HEK293 (cell line): ENCODE measurements at regions not wholly inside any gene's neighbourhood (a gene's known extent, or its start where the extent isn't known, plus 50 kb on each side); places are given as distances from the start of the nearest gene placed in this dataset.

Experiments used
- CTCF ChIA-PET: fragments of 350-600 bp; formaldehyde crosslinking; extraction: SDS; loops from one replicate; lab custom pipeline; 2021; ENCODE audit warnings: antibody characterized with exemption; lab: Yijun Ruan, JAX
- POLR2A ChIA-PET: fragments of 300-600 bp; formaldehyde crosslinking; extraction: SDS; loops from one replicate; lab custom pipeline; 2020; ENCODE audit warnings: antibody characterized with exemption, inconsistent platforms; lab: Yijun Ruan, JAX
- H3K27ac ChIP-seq: fragments of 200-500 bp; sonication (Bioruptor generic); 2 replicates; pipeline ENCODE4 v1.5.1; 2014; ENCODE audit warnings: low read depth, low read length, control low read depth, inconsistent platforms; ENCODE audit errors: extremely low read depth
- H3K36me3 ChIP-seq, 2 experiments: fragments of 200-500 bp in 1 of 2; sonication (Bioruptor generic) in 1 of 2; 1 replicate in 1 of 2; 2 replicates in 1 of 2; pipeline ENCODE4 v1.5.1; 2014 to 2017; ENCODE audit warnings: inconsistent platforms in 2 of 2, low read length in 2 of 2; ENCODE audit not compliant: control insufficient read depth in 2 of 2, insufficient read depth in 1 of 2
- H3K4me1 ChIP-seq: fragments of 200-500 bp; sonication (Bioruptor generic); 2 replicates; pipeline ENCODE4 v1.5.1; 2014; ENCODE audit warnings: mild to moderate bottlenecking, low read length, inconsistent platforms; ENCODE audit not compliant: control insufficient read depth, insufficient read depth
- H3K4me3 ChIP-seq: 2 replicates; pipeline ENCODE4 v1.5.1; 2011; ENCODE audit warnings: low read depth, mild to moderate bottlenecking, control low read depth, low read length, moderate library complexity
- H3K9me3 ChIP-seq: fragments of 200-500 bp; sonication (Bioruptor generic); 2 replicates; pipeline ENCODE4 v1.5.1; 2014; ENCODE audit warnings: low read depth, low read length, inconsistent platforms; ENCODE audit not compliant: control insufficient read depth, insufficient read depth
- KLF17 ChIP-seq: fragments of 450-650 bp; formaldehyde crosslinking; IDR thresholded peaks from 2 replicates; pipeline ENCODE4 v1.5.1; 2016; ENCODE audit warnings: missing biosample characterization, missing genetic modification characterization
- KLF7 ChIP-seq: fragments of 450-650 bp; formaldehyde crosslinking; IDR thresholded peaks from 2 replicates; pipeline ENCODE4 v1.5.1; 2016; ENCODE audit warnings: missing biosample characterization, missing genetic modification characterization, borderline replicate concordance
- KLF8 ChIP-seq: fragments of 450-650 bp; formaldehyde crosslinking; IDR thresholded peaks from 2 replicates; pipeline ENCODE4 v1.5.1; 2016; ENCODE audit warnings: missing biosample characterization, missing genetic modification characterization
- YY2 ChIP-seq: fragments of 450-650 bp; formaldehyde crosslinking; IDR thresholded peaks from 2 replicates; pipeline ENCODE4 v1.5.1; 2016; ENCODE audit warnings: missing biosample characterization, missing genetic modification characterization
- ZBTB44 ChIP-seq: fragments of 450-650 bp; IDR thresholded peaks from 2 replicates; pipeline ENCODE4 v1.5.1; 2018; ENCODE audit warnings: missing biosample characterization, mild to moderate bottlenecking, missing genetic modification characterization
- ZBTB7A ChIP-seq: fragments of 450-650 bp; formaldehyde crosslinking; IDR thresholded peaks from 2 replicates; pipeline ENCODE4 v1.5.1; 2016; ENCODE audit warnings: low read depth, missing biosample characterization, missing genetic modification characterization
- ZNF175 ChIP-seq: fragments of 450-650 bp; formaldehyde crosslinking; IDR thresholded peaks from 2 replicates; pipeline ENCODE4 v1.5.1; 2016; ENCODE audit warnings: missing biosample characterization, missing genetic modification characterization
- ZNF202 ChIP-seq: fragments of 450-650 bp; formaldehyde crosslinking; IDR thresholded peaks from 2 replicates; pipeline ENCODE4 v1.5.1; 2016; ENCODE audit warnings: missing biosample characterization, missing genetic modification characterization, borderline replicate concordance
- ZNF24 ChIP-seq: fragments of 450-650 bp; formaldehyde crosslinking; IDR thresholded peaks from 2 replicates; pipeline ENCODE4 v1.5.1; 2016; ENCODE audit warnings: missing biosample characterization, missing genetic modification characterization
- ZNF521 ChIP-seq: fragments of 450-650 bp; formaldehyde crosslinking; IDR thresholded peaks from 2 replicates; pipeline ENCODE4 v1.5.1; 2017; ENCODE audit warnings: missing biosample characterization, mild to moderate bottlenecking, missing genetic modification characterization
- ZNF530 ChIP-seq: fragments of 450-650 bp; formaldehyde crosslinking; IDR thresholded peaks from 2 replicates; pipeline ENCODE4 v1.5.1; 2016; ENCODE audit warnings: low read depth, missing biosample characterization, missing genetic modification characterization
- ZNF544 ChIP-seq: fragments of 450-650 bp; formaldehyde crosslinking; IDR thresholded peaks from 2 replicates; pipeline ENCODE4 v1.5.0; 2017; ENCODE audit warnings: missing biosample characterization, missing genetic modification characterization
- ZNF548 ChIP-seq: fragments of 450-650 bp; formaldehyde crosslinking; IDR thresholded peaks from 2 replicates; pipeline ENCODE4 v1.5.1; 2016; ENCODE audit warnings: missing biosample characterization, missing genetic modification characterization
- ZNF549 ChIP-seq: fragments of 450-650 bp; IDR thresholded peaks from 2 replicates; pipeline ENCODE4 v1.5.1; 2018; ENCODE audit warnings: missing biosample characterization, missing genetic modification characterization, mild to moderate bottlenecking, inconsistent platforms, moderate library complexity
- ZNF654 ChIP-seq: fragments of 450-650 bp; formaldehyde crosslinking; IDR thresholded peaks from 2 replicates; pipeline ENCODE4 v1.5.1; 2016; ENCODE audit warnings: low read depth, missing biosample characterization, missing genetic modification characterization
- ZNF701 ChIP-seq: fragments of 450-650 bp; formaldehyde crosslinking; IDR thresholded peaks from 2 replicates; pipeline ENCODE4 v1.5.1; 2016; ENCODE audit warnings: missing biosample characterization, missing genetic modification characterization
- ZNF843 ChIP-seq: fragments of 450-650 bp; formaldehyde crosslinking; IDR thresholded peaks from 2 replicates; pipeline ENCODE4 v1.5.1; 2016; ENCODE audit warnings: missing biosample characterization, missing genetic modification characterization
- ZSCAN18 ChIP-seq: fragments of 450-650 bp; formaldehyde crosslinking; IDR thresholded peaks from 2 replicates; pipeline ENCODE4 v1.5.1; 2016; ENCODE audit warnings: missing biosample characterization, missing genetic modification characterization
- TF ChIP-seq, protein P1 (sequence below): fragments of 450-650 bp; formaldehyde crosslinking; IDR thresholded peaks from 2 replicates; pipeline ENCODE4 v1.5.1; 2017; ENCODE audit warnings: missing biosample characterization, missing genetic modification characterization
- TF ChIP-seq, protein P2 (sequence below): fragments of 450-650 bp; formaldehyde crosslinking; IDR thresholded peaks from 2 replicates; pipeline ENCODE4 v1.5.1; 2016; ENCODE audit warnings: missing biosample characterization, missing genetic modification characterization
- TF ChIP-seq, protein P3 (sequence below): fragments of 450-650 bp; formaldehyde crosslinking; IDR thresholded peaks from 2 replicates; pipeline ENCODE4 v1.5.1; 2016; ENCODE audit warnings: missing biosample characterization, missing genetic modification characterization

GRCh38 chr1:29972421-29973053 lies 736.2 kb downstream of the PTPRU start:
- CTCF ChIA-PET: no interaction called here
- POLR2A ChIA-PET: no interaction called here
- Histone ChIP-seq H3K4me3 (no peak overlapping the region), H3K4me1 (no peaks in the 10 kb centered on the region), H3K9me3 (no peaks in the 10 kb centered on the region), H3K36me3 (no peaks in the 10 kb centered on the region), H3K27ac (no peak overlapping the region)
- TF ChIP-seq, protein P1, sequence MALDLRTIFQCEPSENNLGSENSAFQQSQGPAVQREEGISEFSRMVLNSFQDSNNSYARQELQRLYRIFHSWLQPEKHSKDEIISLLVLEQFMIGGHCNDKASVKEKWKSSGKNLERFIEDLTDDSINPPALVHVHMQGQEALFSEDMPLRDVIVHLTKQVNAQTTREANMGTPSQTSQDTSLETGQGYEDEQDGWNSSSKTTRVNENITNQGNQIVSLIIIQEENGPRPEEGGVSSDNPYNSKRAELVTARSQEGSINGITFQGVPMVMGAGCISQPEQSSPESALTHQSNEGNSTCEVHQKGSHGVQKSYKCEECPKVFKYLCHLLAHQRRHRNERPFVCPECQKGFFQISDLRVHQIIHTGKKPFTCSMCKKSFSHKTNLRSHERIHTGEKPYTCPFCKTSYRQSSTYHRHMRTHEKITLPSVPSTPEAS (tag by site-specific recombination): no peak
- TF ChIP-seq ZNF654 (tag by site-specific recombination) (no peak), ZNF544 (no peak), ZNF202 (tag by site-specific recombination) (no peak), ZNF175 (tag by site-specific recombination) (no peak), KLF17 (tag by site-specific recombination) (no peak), ZNF530 (no peak), ZNF521 (tag by site-specific recombination) (no peak), KLF7 (tag by site-specific recombination) (no peak), YY2 (tag by site-specific recombination) (no peak), ZNF701 (no peak), ZBTB44 (tag by site-specific recombination) (no peak)
- TF ChIP-seq, protein P2, sequence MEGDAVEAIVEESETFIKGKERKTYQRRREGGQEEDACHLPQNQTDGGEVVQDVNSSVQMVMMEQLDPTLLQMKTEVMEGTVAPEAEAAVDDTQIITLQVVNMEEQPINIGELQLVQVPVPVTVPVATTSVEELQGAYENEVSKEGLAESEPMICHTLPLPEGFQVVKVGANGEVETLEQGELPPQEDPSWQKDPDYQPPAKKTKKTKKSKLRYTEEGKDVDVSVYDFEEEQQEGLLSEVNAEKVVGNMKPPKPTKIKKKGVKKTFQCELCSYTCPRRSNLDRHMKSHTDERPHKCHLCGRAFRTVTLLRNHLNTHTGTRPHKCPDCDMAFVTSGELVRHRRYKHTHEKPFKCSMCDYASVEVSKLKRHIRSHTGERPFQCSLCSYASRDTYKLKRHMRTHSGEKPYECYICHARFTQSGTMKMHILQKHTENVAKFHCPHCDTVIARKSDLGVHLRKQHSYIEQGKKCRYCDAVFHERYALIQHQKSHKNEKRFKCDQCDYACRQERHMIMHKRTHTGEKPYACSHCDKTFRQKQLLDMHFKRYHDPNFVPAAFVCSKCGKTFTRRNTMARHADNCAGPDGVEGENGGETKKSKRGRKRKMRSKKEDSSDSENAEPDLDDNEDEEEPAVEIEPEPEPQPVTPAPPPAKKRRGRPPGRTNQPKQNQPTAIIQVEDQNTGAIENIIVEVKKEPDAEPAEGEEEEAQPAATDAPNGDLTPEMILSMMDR (tag by site-specific recombination): no peak

DNA sequence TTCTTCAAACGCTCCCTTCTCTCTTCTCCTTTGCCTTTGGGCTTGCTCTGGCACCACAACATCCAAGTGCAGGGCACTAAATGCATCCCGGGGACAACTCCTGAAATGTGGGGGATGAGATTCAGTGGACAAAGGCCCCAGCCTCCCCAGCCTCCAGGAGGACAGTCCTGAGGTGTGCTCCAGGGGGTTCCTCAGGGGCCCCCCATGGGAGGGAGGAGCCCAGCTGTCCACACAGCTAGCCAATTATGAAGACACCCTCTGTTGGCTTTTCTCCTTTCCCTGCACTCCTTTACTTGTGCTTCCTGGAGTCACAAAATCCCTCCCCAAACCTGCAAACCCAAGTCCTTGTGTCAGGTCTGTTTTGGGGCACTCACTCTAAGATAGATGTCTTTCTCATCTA lies 735.4 kb downstream of the PTPRU start:
- ChIA-PET CTCF (interaction anchor here (1.0 kb wide), 1 partner anchor 59 kb away, joined by 4 read pairs; no protein-coding TSS in a partner anchor), POLR2A (no interaction called here)
- H3K4me3 ChIP-seq: no peak overlapping the region
- H3K36me3 ChIP-seq: no peaks in the 10 kb centered on the region
- H3K9me3 ChIP-seq: no peaks in the 10 kb centered on the region
- no peaks in the 10 kb centered on the region for H3K4me1 ChIP-seq
- H3K27ac ChIP-seq: no peak overlapping the region
- no peak for TF ChIP-seq ZNF548 (tag by site-specific recombination)

DNA sequence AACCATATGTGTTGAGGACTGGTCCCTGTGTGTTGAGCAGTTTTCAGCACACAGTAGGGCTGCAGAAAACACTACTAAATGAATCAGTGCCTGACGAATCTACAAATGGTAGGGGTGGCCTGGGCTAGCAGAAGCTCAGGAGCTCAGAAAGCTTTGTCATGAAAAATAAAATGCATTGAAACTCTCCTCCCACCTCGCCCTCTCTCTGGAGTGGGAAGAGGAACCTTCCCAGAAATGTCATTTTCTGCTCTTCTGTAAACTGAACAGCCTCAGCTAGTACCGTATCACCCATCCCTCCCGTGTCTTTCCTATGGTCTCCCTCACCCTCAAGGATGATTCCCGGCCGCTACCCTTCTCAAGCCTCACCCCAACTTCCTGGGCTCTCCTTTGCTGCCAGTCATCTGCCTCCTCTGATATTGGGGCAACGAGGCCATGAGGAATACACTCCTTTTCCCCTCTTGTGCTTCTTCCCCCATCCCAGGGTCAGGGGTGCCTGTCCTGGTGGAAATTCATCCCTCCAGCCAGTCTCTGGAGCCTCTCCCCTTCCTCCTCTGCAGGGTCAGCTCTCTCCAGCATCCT lies 734.5 kb downstream of the PTPRU start:
- ChIA-PET CTCF (interaction anchor here (1.0 kb wide), 1 partner anchor 58 kb away, joined by 4 read pairs; no protein-coding TSS in a partner anchor), POLR2A (no interaction called here)
- H3K27ac ChIP-seq: no peak overlapping the region
- no peaks in the 10 kb centered on the region for H3K36me3 ChIP-seq
- no peak overlapping the region for H3K4me3 ChIP-seq
- TF ChIP-seq ZNF843 (tag by site-specific recombination) (no peak), ZSCAN18 (tag by site-specific recombination) (no peak), ZBTB7A (no peak), ZNF24 (tag by site-specific recombination) (no peak), KLF8 (tag by site-specific recombination) (no peak), ZNF549 (tag by site-specific recombination) (no peak)
- TF ChIP-seq, protein P3, sequence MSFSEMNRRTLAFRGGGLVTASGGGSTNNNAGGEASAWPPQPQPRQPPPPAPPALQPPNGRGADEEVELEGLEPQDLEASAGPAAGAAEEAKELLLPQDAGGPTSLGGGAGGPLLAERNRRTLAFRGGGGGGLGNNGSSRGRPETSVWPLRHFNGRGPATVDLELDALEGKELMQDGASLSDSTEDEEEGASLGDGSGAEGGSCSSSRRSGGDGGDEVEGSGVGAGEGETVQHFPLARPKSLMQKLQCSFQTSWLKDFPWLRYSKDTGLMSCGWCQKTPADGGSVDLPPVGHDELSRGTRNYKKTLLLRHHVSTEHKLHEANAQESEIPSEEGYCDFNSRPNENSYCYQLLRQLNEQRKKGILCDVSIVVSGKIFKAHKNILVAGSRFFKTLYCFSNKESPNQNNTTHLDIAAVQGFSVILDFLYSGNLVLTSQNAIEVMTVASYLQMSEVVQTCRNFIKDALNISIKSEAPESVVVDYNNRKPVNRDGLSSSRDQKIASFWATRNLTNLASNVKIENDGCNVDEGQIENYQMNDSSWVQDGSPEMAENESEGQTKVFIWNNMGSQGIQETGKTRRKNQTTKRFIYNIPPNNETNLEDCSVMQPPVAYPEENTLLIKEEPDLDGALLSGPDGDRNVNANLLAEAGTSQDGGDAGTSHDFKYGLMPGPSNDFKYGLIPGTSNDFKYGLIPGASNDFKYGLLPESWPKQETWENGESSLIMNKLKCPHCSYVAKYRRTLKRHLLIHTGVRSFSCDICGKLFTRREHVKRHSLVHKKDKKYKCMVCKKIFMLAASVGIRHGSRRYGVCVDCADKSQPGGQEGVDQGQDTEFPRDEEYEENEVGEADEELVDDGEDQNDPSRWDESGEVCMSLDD: no peak
- no peaks in the 10 kb centered on the region for H3K9me3 ChIP-seq
- no peaks in the 10 kb centered on the region for H3K4me1 ChIP-seq
